Bronchial epithelial cell (primary cell): ENCODE measurements at regions not wholly inside any gene's neighbourhood (a gene's known extent, or its start where the extent isn't known, plus 50 kb on each side); places are given as distances from the start of the nearest gene placed in this dataset.
"Not testable (repeated sequence)": the region's sequence is repeated elsewhere in the genome, so short reads cannot be mapped to it uniquely, and the experiment has no call there.

Experiments used
- DNase-seq: peaks from one replicate; pipeline ENCODE4 v3.0.0-alpha.2; 2010; ENCODE audit warnings: low read depth
- FAIRE-seq: peaks from 2 replicates; lab custom pipeline; 2011; peaks lifted over from hg19 to GRCh38; lab: Jason Lieb, UNC
- H3K27me3 ChIP-seq: 2 replicates; pipeline ENCODE4 v1.5.1; 2011; ENCODE audit warnings: low read length; ENCODE audit not compliant: control insufficient read depth, insufficient read depth
- H3K36me3 ChIP-seq: 2 replicates; pipeline ENCODE4 v1.5.1; 2011; ENCODE audit warnings: low read length; ENCODE audit not compliant: control insufficient read depth, insufficient read depth
- H3K4me3 ChIP-seq: 2 replicates; pipeline ENCODE4 v1.5.1; 2011; ENCODE audit warnings: mild to moderate bottlenecking, low read depth, low read length, control low read depth
- TF ChIP-seq, protein P1 (sequence below): IDR thresholded peaks from 2 replicates; pipeline ENCODE4 v1.5.1; 2011; ENCODE audit warnings: mild to moderate bottlenecking, moderate library complexity, low read length, control low read depth, inconsistent platforms; ENCODE audit not compliant: insufficient read depth, severe bottlenecking

GRCh38 chr7:149625947-149626392, 128.4 kb upstream of the ZNF746 start:
- FAIRE-seq (no peak), DNase-seq (no peak)
- TF ChIP-seq, protein P1, sequence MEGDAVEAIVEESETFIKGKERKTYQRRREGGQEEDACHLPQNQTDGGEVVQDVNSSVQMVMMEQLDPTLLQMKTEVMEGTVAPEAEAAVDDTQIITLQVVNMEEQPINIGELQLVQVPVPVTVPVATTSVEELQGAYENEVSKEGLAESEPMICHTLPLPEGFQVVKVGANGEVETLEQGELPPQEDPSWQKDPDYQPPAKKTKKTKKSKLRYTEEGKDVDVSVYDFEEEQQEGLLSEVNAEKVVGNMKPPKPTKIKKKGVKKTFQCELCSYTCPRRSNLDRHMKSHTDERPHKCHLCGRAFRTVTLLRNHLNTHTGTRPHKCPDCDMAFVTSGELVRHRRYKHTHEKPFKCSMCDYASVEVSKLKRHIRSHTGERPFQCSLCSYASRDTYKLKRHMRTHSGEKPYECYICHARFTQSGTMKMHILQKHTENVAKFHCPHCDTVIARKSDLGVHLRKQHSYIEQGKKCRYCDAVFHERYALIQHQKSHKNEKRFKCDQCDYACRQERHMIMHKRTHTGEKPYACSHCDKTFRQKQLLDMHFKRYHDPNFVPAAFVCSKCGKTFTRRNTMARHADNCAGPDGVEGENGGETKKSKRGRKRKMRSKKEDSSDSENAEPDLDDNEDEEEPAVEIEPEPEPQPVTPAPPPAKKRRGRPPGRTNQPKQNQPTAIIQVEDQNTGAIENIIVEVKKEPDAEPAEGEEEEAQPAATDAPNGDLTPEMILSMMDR = no peak
- no peaks in the 10 kb centered on the region for H3K27me3 ChIP-seq
- H3K36me3 ChIP-seq = peaks cover 4% of the 10 kb centered on the region
- H3K4me3 ChIP-seq = no peak overlapping the region

GRCh38 chr7:149625340-149625946, 127.8 kb upstream of the ZNF746 start:
- Histone ChIP-seq H3K4me3 (peak overlapping the region; percentile 85), H3K36me3 (peaks cover 10% of the 10 kb centered on the region), H3K27me3 (no peaks in the 10 kb centered on the region)
- DNase-seq (peak; percentile 49), FAIRE-seq (no peak)
- TF ChIP-seq, protein P1 = peak; percentile 69

DNA sequence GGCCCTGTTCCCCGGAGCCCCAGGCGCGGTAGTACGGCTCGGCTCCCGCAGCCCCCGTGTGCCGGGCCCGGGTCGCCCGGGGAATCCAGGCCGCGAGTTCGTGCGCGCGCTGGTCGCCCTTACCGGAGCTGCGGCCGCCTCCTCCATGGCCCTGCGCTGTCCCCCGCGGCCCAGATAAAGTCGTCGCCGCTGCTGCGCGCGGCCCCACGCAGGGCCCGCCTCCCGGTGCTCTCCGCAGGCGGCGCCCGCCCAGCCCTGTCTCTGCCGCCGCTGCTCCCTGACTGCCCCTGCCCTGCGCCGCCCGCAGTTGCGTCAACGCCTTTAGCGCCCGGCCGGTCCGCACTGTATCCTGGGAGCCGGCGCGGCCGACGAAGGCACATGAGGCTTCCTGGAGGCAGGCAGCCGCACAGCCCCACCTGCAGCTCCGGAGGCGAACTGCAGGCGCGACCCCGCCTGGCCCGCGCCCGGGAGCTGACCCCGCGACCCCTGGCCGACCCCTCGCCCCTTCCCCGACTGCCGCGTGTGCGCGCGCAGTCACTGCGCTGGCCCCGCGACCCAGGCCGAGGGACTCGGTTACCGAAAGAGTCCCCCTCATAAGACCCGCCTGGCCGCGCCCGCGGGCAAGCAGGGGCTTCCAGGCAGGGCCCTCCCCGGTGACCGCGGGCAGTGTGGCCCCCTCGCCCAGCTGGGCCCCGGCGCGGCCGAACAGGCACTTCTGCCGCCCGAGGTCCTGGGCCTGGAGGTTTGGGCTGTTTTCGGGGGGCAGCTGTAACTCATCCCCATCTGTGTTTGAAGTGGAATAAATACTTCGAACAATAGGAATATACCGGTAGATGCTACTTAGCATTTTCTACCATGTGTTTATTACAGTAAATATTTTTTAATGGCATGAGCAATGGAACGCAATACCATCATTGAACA, 127.1 kb upstream of the ZNF746 start:
- FAIRE-seq (no peak), DNase-seq (peak; percentile 78)
- Histone ChIP-seq H3K27me3 (no peaks in the 10 kb centered on the region), H3K36me3 (peaks cover 15% of the 10 kb centered on the region), H3K4me3 (peak overlapping the region; percentile 85)
- TF ChIP-seq, protein P1 = peak; percentile 91

DNA sequence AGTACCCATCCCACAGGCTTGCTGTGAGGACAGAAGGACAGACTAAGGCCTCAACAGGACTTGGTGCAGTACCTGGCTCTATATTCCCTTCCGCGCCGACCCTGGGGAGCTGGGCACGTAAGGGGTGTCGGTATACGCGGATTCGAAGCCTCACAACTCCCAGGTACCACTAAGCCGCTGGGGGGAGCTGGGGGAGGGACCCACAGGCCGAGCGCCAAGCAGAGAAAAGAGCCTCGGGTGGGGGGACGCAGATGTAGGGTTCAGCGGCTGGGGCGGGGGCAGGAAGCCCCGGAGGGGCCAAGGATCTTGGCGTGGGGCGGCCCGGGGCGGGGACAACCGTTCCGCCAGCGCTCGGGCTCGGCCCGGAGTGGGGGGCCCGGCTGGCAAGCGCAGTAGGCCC, 126.4 kb upstream of the ZNF746 start:
- peak overlapping the region; percentile 85 for H3K4me3 ChIP-seq
- DNase-seq (peak; percentile 30), FAIRE-seq (no peak)
- H3K27me3 ChIP-seq = no peaks in the 10 kb centered on the region
- TF ChIP-seq, protein P1 = no peak
- H3K36me3 ChIP-seq = peaks cover 17% of the 10 kb centered on the region

DNA sequence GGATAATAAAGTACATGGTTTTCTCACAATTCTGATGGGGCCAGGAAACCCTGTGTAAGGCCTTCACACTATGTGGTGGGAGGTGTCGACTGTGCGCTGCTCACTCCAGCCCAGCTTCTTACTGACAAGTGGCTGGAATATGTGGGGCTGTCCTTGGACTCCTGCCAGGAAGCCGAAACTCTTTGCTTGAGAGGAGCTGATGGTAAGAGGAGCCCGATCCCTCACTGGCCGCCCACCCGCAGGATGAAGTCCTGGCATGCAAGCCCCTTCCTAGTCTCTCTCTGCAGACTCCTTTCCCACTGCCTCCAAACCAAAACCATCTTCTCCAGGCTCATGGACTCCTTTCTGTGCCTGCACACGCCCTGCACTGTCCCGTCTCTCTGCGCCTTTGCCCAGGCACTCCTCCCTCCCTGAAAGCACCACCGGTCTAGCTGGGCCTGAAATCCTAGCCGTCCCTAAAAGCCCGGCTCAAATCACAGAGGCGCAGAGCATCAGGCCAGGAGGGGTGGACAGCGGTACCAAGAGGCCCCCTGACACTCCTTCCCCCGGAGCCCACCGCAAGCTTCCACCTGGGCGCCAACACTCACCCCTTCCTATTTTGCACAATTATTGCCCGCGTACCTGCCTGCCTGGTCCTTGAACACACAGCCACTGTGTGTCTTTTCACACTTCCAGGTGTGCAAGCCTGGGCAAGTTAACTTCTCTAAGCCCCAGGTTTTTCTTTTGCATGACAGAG, 125.8 kb upstream of the ZNF746 start:
- not testable (repeated sequence) for FAIRE-seq, H3K27me3 ChIP-seq
- DNase-seq = peak; percentile 38
- peak overlapping the region; percentile 85 for H3K4me3 ChIP-seq
- H3K36me3 ChIP-seq = peaks cover 20% of the 10 kb centered on the region
